HEK293T (cell line): ENCODE measurements at regions not wholly inside any gene's neighbourhood (a gene's known extent, or its start where the extent isn't known, plus 50 kb on each side); places are given as distances from the start of the nearest gene placed in this dataset.

Source experiments
- BHLHE40 ChIP-seq: fragments of 450-650 bp; IDR thresholded peaks from 2 replicates; pipeline ENCODE4 v1.6.1; 2016; ENCODE audit warnings: mild to moderate bottlenecking, moderate library complexity, borderline replicate concordance
- ELF4 ChIP-seq: fragments of 450-650 bp; IDR thresholded peaks from 2 replicates; pipeline ENCODE4 v1.6.1; 2017; ENCODE audit warnings: antibody characterized with exemption
- FOXM1 ChIP-seq: fragments of 450-650 bp; IDR thresholded peaks from 2 replicates; pipeline ENCODE4 v1.6.1; 2017; ENCODE audit warnings: mild to moderate bottlenecking, borderline replicate concordance
- HDGF ChIP-seq: fragments of 450-650 bp; IDR thresholded peaks from 2 replicates; pipeline ENCODE4 v1.6.1; 2017; ENCODE audit warnings: antibody characterized with exemption, borderline replicate concordance
- L3MBTL2 ChIP-seq: fragments of 450-650 bp; conservative IDR thresholded peaks from 2 replicates; pipeline ENCODE4 v1.6.1; 2016; ENCODE audit warnings: mild to moderate bottlenecking
- NFRKB ChIP-seq: fragments of 450-650 bp; IDR thresholded peaks from 2 replicates; pipeline ENCODE4 v1.6.1; 2016; ENCODE audit warnings: mild to moderate bottlenecking, moderate library complexity
- SP1 ChIP-seq: fragments of 450-650 bp; IDR thresholded peaks from 2 replicates; pipeline ENCODE4 v1.6.1; 2017
- SUZ12 ChIP-seq: fragments of 450-650 bp; IDR thresholded peaks from 2 replicates; pipeline ENCODE4 v1.6.1; 2016; ENCODE audit warnings: mild to moderate bottlenecking
- TARDBP ChIP-seq: fragments of 450-650 bp; IDR thresholded peaks from 2 replicates; pipeline ENCODE4 v1.6.1; 2016
- ZNF384 ChIP-seq: fragments of 450-650 bp; IDR thresholded peaks from 2 replicates; pipeline ENCODE4 v1.6.1; 2016

- TF ChIP-seq FOXM1 (no peak), SP1 (no peak), NFRKB (no peak), ELF4 (no peak), SUZ12 (no peak), ZNF384 (no peak), HDGF (no peak), TARDBP (no peak), BHLHE40 (no peak), L3MBTL2 (no peak)
These were observed 632.3 kb upstream of the NR2F2 start for GRCh38 chr15:95698230-95698629.
